Lung (tissue), 11 donors: ENCODE measurements at regions not wholly inside any gene's neighbourhood (a gene's known extent, or its start where the extent isn't known, plus 50 kb on each side); places are given as distances from the start of the nearest gene placed in this dataset.

Experiments
- ATAC-seq: fragments of 200-7000 bp; cut with Tn5 transposase; one replicate; pipeline ENCODE4 v1.9.1; 2020; ENCODE audit warnings: moderate number of reproducible peaks; ENCODE audit not compliant: insufficient read depth, low FRiP score
- DNase-seq, 3 donors: peaks; one replicate each; pipeline ENCODE4 v3.0.0-alpha.2; 2013 to 2017
- H3K27ac ChIP-seq, 2 donors: one replicate each; pipeline ENCODE4 v1.5.1; 2013; ENCODE audit warnings: mild to moderate bottlenecking in 2 of 2, moderate library complexity in 2 of 2, control low read depth in 1 of 2, inconsistent platforms in 1 of 2, low read depth in 1 of 2, low read length in 1 of 2
- H3K27me3 ChIP-seq, 3 donors: one replicate each; pipeline ENCODE4 v1.5.1; 2013; ENCODE audit warnings: low read length in 2 of 3; ENCODE audit not compliant: control insufficient read depth in 3 of 3, insufficient read depth in 3 of 3
- H3K36me3 ChIP-seq, 4 donors: one replicate each; pipeline ENCODE4 v1.5.1; 2013; ENCODE audit warnings: low read length in 4 of 4, mild to moderate bottlenecking in 1 of 4, moderate library complexity in 1 of 4; ENCODE audit not compliant: control insufficient read depth in 4 of 4, insufficient read depth in 4 of 4
- H3K4me1 ChIP-seq, 5 donors: one replicate each; pipeline ENCODE4 v1.5.1; 2013; ENCODE audit warnings: low read length in 5 of 5, mild to moderate bottlenecking in 2 of 5, moderate library complexity in 1 of 5; ENCODE audit not compliant: control insufficient read depth in 5 of 5, insufficient read depth in 5 of 5
- H3K4me3 ChIP-seq: one replicate; pipeline ENCODE4 v1.5.1; 2013; ENCODE audit warnings: mild to moderate bottlenecking, control low read depth, moderate library complexity
- H3K9ac ChIP-seq, 2 donors: one replicate each; pipeline ENCODE4 v1.5.1; 2013; ENCODE audit warnings: low read length in 2 of 2, control low read depth in 1 of 2; ENCODE audit not compliant: insufficient read depth in 1 of 2
- H3K9me3 ChIP-seq, 4 donors: one replicate each; pipeline ENCODE4 v1.5.1; 2013; ENCODE audit warnings: low read length in 3 of 4, mild to moderate bottlenecking in 1 of 4, moderate library complexity in 1 of 4; ENCODE audit not compliant: control insufficient read depth in 4 of 4, insufficient read depth in 3 of 4
- CTCF ChIP-seq: IDR thresholded peaks from 2 replicates; pipeline ENCODE4 v1.5.1; 2012; ENCODE audit warnings: mild to moderate bottlenecking; ENCODE audit errors: control extremely low read depth, extremely low read depth
- WGBS, 2 donors: extraction: QIAGEN DNeasy Blood & Tissue Kit; methylation state at CpG; one replicate each; pipeline ENCODE4 v1.1.7; 2013; 5-methylcytosine and 5-hydroxymethylcytosine counted together
- donor health status: control.
- donor health status: control.
- donor health status: Bipolar disorder and iron deficiency.
- donor health status: healthy.
- donor health status: DM: yes; HTN: yes; CAD: no.

- Histone ChIP-seq H3K36me3 (no peaks in the 10 kb centered on the region), H3K27me3 (no peaks in the 10 kb centered on the region), H3K9me3 (no peaks in the 10 kb centered on the region), H3K4me3 (no peak overlapping the region), H3K4me1 (peaks cover 0 to 19% (median 0%) of the 10 kb centered on the region in 5 donors), H3K9ac (no peak overlapping the region), H3K27ac (no peak overlapping the region)
- ATAC-seq, result no peak
- DNase-seq, result no peak
- TF ChIP-seq CTCF, result no peak
Observed at GRCh38 chr13:103143432-103143831, 77.2 kb upstream of the SLC10A2 start.

- no peak for DNase-seq
- H3K36me3 ChIP-seq, result no peaks in the 10 kb centered on the region
- H3K27me3 ChIP-seq, result no peaks in the 10 kb centered on the region
- no peak for ATAC-seq
- no peak for TF ChIP-seq CTCF
- peaks cover 0 to 9% (median 0%) of the 10 kb centered on the region in 5 donors for H3K4me1 ChIP-seq
- H3K9ac ChIP-seq, result no peak overlapping the region
- no peak overlapping the region for H3K27ac ChIP-seq
- WGBS, 2 donors, result 74 to 81% methylated on average over 2 of the region's 2 CpGs
- H3K9me3 ChIP-seq, result no peaks in the 10 kb centered on the region
- no peak overlapping the region for H3K4me3 ChIP-seq
Observed at GRCh38 chr13:103142151-103142550, 75.9 kb upstream of the SLC10A2 start.

- no peak for ATAC-seq
- Histone ChIP-seq H3K4me3 (no peak overlapping the region), H3K27me3 (no peaks in the 10 kb centered on the region), H3K9me3 (no peaks in the 10 kb centered on the region), H3K9ac (no peak overlapping the region), H3K4me1 (no peaks in the 10 kb centered on the region), H3K27ac (no peak overlapping the region), H3K36me3 (no peaks in the 10 kb centered on the region)
- no peak for TF ChIP-seq CTCF
- WGBS, 2 donors, result 66 to 72% methylated on average over 5 of the region's 5 CpGs
- peak in 1 of 3 donors; percentile 57 for DNase-seq
Observed at GRCh38 chr13:103140001-103140671, 73.9 kb upstream of the SLC10A2 start.

- TF ChIP-seq CTCF, result no peak
- Histone ChIP-seq H3K9ac (no peak overlapping the region), H3K27me3 (no peaks in the 10 kb centered on the region), H3K27ac (no peak overlapping the region), H3K9me3 (no peaks in the 10 kb centered on the region), H3K4me3 (no peak overlapping the region), H3K4me1 (peaks cover 0 to 16% (median 0%) of the 10 kb centered on the region in 5 donors), H3K36me3 (no peaks in the 10 kb centered on the region)
- DNase-seq (no peak), ATAC-seq (no peak)
- 63 to 70% methylated on average over 2 of the region's 2 CpGs for WGBS, 2 donors
Observed at GRCh38 chr13:103134271-103134670, 68.1 kb upstream of the SLC10A2 start.
